Pulmonary artery endothelial cell (primary cell): ENCODE measurements at regions not wholly inside any gene's neighbourhood (a gene's known extent, or its start where the extent isn't known, plus 50 kb on each side); places are given as distances from the start of the nearest gene placed in this dataset.

ENCODE experiments used
- DNase-seq: peaks from one replicate; pipeline ENCODE4 v3.0.0-alpha.2; 2011; ENCODE audit warnings: low read depth, low spot score

DNA sequence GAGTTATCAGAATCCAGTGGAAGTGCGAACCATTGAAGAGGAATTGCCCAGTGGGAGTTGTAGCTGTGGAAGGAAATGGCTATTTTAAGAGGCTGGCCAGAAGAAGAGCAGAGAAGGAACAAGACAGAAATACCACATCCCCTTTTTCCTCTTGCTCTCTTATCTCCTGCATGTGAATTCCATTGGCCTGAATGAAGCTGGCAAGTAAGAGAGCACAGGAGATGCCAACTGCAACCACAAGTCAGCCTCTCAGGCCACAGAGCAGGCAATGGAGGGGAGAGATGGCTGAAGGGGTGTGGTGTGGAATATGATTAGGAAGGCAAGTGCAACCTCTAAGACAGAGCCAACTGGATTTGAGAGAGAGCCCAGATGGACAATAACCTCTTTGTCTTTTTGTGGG lies 362.7 kb upstream of the IMPG1 start:
- no peak for DNase-seq

DNA sequence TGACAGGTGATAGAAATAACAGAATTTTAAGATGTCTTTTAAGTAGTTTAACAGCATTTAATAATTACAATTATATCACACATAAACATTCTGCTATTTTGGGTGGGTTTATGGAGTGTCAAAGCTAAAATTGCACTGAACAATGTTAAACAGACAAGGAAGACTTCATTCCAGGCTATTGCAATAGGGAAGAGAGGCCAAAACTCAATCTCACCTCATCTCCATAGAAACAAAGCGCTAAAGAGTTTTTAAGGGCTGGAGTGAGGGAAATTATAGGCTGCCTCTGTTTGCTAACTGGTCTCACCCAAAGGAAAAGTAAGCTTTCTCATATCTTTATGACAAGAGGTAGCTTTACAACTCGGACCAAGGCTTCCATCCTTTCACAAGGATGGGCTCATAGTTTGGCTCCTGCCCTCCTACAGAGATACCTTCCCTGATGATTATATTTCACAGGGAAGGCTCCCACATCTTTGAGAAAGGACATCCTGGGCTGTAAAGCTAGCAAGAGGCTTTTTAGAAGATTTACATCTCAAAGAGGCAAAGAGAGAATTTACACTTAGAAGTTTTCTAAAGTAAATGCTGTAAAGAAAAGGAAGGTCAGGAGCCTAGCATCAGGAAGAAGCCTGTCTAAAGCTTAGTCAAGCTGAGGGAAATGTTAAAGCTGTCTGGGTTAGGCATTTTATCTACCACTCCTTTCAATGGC lies 350.2 kb upstream of the IMPG1 start:
- no peak for DNase-seq

DNA sequence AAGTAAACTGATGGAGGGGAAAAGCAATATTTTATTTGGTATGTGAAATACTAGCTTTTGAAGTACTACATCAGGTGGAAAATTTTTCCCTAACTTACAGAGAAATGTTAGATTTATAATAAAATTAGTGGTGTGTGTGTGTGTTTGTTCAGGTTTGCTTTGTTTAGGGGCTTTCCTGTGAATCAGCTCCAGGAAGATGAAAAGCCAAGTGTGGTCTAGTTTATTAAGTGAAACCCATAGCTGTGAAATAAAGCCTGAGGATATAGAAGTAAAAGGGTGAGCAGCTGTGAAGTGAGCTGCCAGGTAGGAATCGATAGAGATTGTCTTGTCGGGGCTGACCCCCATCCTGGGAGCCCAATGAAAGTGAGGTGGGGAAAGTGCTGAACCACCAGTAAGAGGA lies 347.6 kb upstream of the IMPG1 start:
- no peak for DNase-seq

DNA sequence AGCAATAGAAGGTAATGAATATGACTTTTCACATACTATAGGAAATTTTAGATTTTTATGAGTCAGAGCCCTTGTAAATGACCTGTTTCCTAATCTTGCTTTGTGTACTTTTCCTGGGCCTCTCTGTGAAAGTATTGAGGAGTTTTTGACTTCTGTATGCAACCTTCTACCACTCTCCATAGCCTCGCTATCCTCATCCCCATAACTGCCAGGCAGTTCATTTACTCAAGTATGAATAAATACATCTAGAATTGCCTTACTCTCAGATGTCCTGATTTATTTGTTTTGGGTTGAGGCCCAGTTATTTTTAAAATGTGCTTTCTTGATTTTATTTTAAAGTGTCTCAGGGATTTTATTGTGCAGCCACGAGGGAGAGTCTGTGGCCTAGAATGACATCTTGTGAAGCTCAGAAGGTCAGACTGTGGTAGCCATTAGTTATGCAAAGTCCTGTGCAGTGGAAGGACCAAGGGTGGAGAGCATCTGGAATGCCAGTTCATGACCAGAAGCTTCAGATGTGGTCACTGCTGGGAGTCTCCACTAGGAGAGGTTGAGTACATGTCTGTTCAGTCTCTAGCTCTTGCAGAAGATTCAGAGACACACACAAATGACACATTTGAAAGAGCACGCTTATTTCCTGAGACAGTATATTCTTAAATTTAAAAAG lies 346.2 kb upstream of the IMPG1 start:
- no peak for DNase-seq

DNA sequence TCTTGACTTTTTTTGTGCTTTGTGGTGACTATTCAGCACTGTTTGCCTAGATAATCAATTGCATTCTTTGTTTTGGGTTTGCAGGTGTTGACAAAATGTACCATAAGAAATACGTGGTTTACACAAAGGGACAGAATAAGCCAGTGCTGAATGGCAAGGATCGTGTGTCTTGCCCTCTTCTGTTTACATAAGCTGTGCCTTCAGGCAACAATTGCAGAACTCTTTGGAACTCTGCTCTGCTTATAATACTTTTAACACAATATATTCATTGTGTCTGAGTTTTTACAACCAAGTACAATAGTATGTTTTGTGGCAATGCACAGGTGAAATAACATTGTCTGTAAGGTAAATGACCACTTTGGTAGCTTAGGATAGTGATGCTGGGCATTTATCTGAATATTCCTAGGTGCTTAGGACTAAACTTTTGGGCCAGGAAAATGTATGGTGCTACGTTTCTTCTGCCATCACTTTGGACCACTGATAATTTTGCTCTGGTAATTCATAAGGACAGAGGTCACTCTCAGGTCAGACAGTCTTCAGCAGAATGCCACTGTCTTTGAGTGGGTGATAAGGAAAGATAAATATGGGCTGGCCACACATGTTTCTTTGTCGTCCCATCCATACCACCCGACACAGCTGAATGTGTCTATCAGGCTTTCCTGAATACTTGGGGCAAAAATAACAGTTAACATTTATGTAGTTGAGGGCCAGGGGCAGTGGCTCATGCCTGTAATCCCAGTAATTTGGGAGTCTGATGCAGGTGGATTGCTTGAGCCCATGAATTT lies 344.6 kb upstream of the IMPG1 start:
- DNase-seq: no peak

DNA sequence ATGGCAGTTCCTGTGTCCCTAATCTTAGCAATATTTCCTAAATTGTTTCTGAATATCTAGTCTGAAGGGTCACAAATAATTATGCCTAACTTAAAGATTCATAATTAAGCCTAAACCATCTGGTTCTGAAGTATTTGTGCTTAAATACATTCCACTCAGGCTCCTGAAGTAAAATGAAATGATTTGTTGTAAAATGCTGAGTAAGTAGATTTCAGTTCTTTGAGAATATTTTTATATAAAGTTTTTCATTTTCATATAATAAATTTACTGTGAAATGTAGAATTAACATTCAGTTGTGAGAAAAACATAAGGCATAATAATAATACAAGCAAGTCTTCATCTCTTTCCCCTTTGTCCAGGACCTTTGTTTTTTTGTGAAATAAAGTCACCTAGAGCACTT lies 330.6 kb upstream of the IMPG1 start:
- no peak for DNase-seq

DNA sequence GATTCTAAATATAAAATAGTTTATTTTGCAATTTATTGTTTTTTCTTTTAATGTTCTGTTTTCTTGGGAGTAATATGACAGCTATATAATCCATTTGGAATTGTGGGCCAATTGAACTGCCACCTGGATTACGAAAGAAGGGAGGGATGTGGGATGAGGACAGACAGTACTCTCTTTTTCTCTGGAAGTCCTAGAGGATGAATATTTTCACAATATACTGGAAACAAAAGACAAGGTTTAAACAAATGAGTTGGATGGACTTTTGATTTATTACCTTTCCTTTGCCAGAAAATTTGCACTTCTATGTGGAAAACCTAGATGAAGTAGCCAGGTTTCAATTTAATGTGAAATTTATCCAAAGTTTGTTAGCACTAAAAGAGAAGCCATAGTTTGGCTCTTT lies 325.5 kb upstream of the IMPG1 start:
- no peak for DNase-seq

DNA sequence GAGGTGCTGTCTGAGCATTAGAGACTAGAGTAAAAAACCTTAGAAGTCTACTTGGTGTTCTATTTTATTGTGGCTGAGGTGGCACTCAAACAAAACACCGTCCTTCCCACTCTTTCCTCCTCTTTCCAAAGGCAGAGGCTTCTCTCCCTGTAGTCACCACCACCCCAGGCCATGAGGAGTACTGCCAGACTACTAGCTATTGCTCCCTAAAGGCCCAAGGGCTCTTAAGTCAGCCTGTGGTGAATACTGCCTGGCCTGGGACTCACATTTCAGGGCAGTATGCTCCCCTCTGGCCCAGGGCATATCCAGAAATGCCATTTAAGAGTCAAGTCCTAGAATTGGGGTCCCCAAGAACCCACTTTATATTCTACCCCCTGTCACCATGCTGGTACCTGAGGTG lies 309.7 kb upstream of the IMPG1 start:
- no peak for DNase-seq

DNA sequence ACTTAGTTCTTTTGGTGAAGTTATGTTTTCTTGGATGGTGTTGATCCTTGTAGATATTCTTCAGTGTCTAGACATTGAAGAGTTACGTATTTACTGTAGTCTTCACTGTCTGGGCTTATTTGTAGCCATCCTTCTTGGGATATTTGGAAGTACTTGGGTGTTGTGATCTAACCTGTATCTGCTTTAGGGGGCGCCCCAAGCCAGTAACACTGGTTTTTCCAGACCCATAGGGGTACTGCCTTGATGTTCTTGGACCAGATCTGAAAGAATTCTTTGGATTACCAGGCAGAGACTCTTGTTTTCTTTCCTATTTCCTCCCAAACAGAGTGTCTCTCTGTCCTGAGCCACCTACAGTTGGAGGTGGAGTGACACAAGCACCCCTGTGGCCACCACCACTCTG lies 309.1 kb upstream of the IMPG1 start:
- no peak for DNase-seq

DNA sequence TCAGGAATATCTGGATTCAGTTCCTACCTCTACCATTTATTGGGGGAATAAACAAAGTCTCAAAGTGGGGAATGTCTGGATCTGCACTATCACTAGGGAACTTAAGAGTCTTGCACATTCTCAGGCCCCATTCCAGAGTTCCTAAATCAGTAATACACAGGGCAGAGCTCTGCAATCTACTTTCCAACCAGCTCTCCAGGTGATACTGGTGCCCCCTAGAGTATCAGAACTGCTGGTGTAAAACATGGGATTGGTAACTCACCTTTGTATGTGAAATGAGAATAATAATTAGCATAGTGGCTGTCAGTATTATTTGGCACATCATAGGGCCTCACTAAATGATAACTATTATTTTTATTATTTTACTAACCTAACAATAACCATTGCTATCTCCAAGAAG lies 278.8 kb upstream of the IMPG1 start:
- no peak for DNase-seq

DNA sequence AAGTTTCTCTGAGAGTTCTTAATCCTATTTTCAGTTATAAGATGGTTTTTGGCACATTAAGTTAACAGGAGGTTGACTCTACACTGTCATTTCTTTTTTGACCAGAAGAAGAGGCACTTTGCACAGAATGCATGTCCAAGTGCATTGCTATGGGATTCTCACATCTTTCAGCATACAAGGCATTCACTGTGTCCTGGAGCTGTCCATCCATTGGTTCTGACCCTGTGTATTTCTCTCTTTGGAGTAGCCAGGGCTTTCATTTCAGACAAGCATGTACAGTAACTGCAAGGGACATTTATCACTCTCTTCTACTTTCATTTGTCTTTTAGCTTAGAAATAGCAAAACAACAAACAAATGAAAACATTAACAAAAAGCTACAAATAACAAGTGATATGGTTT lies 275.1 kb upstream of the IMPG1 start:
- no peak for DNase-seq

DNA sequence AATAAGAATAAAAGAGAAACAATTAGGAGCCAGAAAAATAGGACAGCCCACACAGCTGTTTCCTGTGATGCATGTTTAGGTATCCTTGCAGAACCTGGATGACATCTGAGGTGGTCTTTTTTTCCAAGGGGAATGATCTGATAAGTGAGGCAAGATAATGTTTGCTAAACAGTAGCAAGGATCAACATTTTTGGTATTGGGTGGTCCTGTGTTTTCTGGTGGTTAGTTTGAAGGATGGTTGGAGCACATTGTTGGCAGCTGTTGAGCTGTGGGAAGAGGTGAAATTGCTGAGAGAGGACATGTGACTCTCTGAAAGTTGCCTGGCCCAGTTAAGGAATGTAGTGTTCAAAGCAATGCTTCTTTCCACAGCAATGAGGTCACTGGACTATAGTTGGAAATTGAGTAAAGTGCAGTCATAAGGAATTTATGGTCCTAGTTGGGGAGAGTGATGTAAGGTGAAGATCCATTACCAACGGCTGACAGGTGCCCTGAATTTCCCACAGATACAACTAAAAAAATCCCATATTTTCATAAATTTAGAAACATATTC lies 270.2 kb upstream of the IMPG1 start:
- DNase-seq: no peak

DNA sequence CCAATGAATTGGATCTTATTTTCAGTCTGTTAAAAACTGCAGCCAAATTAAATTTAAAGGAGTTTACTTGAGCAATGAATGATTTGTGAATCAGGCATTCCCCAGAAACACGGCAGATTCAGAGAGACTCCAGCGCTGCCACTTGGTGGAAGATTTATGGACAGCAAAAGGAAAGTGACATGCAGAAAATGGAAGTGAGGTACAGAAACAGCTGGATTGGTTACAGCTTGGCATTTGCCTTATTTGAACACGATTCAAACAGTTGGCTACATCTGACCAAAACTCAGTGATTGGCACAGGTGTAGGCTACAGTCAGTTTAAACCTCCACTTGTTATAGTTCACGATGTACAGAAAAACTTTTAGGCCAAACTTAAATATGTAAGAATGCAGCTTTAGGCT lies 257.6 kb upstream of the IMPG1 start:
- no peak for DNase-seq

DNA sequence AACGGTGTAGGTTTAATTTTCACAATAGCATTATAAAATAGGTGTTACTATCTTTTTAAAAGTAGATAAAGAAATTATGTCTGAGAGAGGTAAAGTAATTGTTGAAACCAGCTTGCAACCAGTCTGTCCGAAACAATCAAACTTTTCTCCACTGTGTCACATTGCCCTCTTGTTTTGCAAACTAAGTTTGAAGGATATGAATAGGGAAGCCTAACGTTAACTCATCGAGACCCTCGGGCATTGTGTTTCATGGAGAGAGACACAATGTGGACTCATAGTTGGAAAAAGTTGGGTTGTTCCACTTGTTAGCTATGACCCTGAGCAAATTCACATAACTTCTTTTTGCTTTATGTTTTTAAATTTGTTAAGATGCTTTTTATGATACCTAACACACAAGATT lies 254.4 kb upstream of the IMPG1 start:
- DNase-seq: no peak
